Transverse colon (tissue), 4 donors: ENCODE measurements at regions not wholly inside any gene's neighbourhood (a gene's known extent, or its start where the extent isn't known, plus 50 kb on each side); places are given as distances from the start of the nearest gene placed in this dataset.

ENCODE experiments used
- DNase-seq: peaks from one replicate; pipeline ENCODE4 v3.0.0-alpha.2; 2019
- H3K27ac ChIP-seq, 4 donors: fragments of 200-600 bp; sonication (generic); 2 replicates each; pipeline ENCODE4 v1.5.1; 2016 to 2018; ENCODE audit warnings: inconsistent platforms in 4 of 4
- H3K27me3 ChIP-seq: fragments of 200-600 bp; sonication (generic); 2 replicates; pipeline ENCODE4 v1.5.1; 2017; ENCODE audit warnings: inconsistent platforms
- H3K36me3 ChIP-seq, 4 donors: fragments of 200-600 bp; sonication (generic); 2 replicates each; pipeline ENCODE4 v1.5.1; 2017 to 2019; ENCODE audit warnings: inconsistent platforms in 4 of 4
- H3K4me1 ChIP-seq, 4 donors: fragments of 200-600 bp; sonication (generic); 2 replicates each; pipeline ENCODE4 v1.5.1; 2017 to 2020; ENCODE audit warnings: inconsistent platforms in 4 of 4
- H3K4me3 ChIP-seq, 4 donors: fragments of 200-600 bp; sonication (generic); 1 replicate in 1 of 4; 2 replicates in 3 of 4; pipeline versions ENCODE4 v1.5.1 to v1.6.1; 2017 to 2019; ENCODE audit warnings: inconsistent platforms in 4 of 4
- H3K9me3 ChIP-seq, 2 donors: fragments of 200-600 bp; sonication (generic); 2 replicates each; pipeline ENCODE4 v1.5.1; 2017 to 2019; ENCODE audit warnings: inconsistent platforms in 2 of 2
- EP300 ChIP-seq: sonication (generic); formaldehyde crosslinking; IDR thresholded peaks from one replicate; pipeline ENCODE4 v1.6.1; 2017; ENCODE audit warnings: antibody characterized with exemption, low read depth
- POLR2A ChIP-seq: fragments of 450-650 bp; IDR thresholded peaks from one replicate; pipeline ENCODE4 v1.6.1; 2016; ENCODE audit warnings: antibody characterized with exemption, mild to moderate bottlenecking, moderate library complexity
- POLR2AphosphoS5 ChIP-seq, 3 donors: sonication (generic); formaldehyde crosslinking; IDR thresholded peaks; one replicate each; pipeline ENCODE4 v1.6.1; 2016; ENCODE audit warnings: antibody characterized with exemption in 3 of 3
- WGBS, 2 donors: methylation state at CpG; one replicate each; pipeline ENCODE4 v1.1.5; 2018; ENCODE audit warnings: low coverage in 1 of 2; 5-methylcytosine and 5-hydroxymethylcytosine counted together
- in situ Hi-C, 4 donors: fragments of 200-750 bp; cut with MboI; loops; one replicate each; pipeline versions ENCODE4 v1.15.0 to v1.15.1; 2017; ENCODE audit warnings: low sequenced_read_pairs in 3 of 4, low pct_ligation_motif_present in 1 of 4, low pct_unique_long_range_greater_than_20kb in 1 of 4
- intact Hi-C: fragments of 100-400 bp; cut with DNase I; formaldehyde crosslinking; loops from one replicate; pipeline ENCODE4 v1.15.1; 2023; ENCODE audit warnings: low total_unique reads
- TF ChIP-seq, protein P1 (sequence below), 5 experiments: fragments of 200-600 bp in 3 of 5; fragments of 450-650 bp in 2 of 5; sonication (generic) in 3 of 5; IDR thresholded peaks; 1 replicate in 2 of 5; 2 replicates in 3 of 5; pipeline ENCODE4 v1.5.1; 2016 to 2017; ENCODE audit warnings: antibody characterized with exemption in 5 of 5, inconsistent platforms in 3 of 5, mild to moderate bottlenecking in 2 of 5, moderate library complexity in 1 of 5

DNA sequence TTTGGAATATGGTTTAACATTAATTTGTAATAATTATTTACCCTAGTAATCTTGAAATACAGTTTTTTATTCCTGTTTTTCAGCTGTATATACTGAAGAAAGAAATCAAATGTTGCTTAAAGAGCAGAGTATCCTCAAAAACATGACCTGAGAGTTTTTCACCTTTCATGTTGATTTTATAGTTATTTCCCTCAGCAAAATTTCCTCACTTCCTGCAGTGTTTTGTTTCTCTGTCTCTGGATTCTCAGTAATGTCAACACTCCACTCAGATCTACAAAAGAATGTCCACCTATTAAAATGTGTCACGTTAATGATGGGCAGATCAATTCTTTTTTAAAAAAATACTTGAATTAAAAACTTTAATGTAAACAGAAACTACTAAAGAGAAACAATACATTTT lies 398.3 kb downstream of the ANXA1 start:
- H3K27ac ChIP-seq: no peak overlapping the region
- no peaks in the 10 kb centered on the region for H3K36me3 ChIP-seq
- no peaks in the 10 kb centered on the region for H3K4me1 ChIP-seq
- no peaks in the 10 kb centered on the region for H3K27me3 ChIP-seq
- DNase-seq: no peak
- in situ Hi-C loops (loop anchor here in 1 of 4 donors (25.0 kb wide), 1 partner anchor 88 kb away; no protein-coding TSS in a partner anchor), intact Hi-C loops (no loop called here)
- WGBS, 2 donors: 58 to 73% methylated on average over 1 of the region's 1 CpG
- no peak overlapping the region for H3K4me3 ChIP-seq
- no peaks in the 10 kb centered on the region for H3K9me3 ChIP-seq
- TF ChIP-seq EP300: no peak
- TF ChIP-seq, protein P1, sequence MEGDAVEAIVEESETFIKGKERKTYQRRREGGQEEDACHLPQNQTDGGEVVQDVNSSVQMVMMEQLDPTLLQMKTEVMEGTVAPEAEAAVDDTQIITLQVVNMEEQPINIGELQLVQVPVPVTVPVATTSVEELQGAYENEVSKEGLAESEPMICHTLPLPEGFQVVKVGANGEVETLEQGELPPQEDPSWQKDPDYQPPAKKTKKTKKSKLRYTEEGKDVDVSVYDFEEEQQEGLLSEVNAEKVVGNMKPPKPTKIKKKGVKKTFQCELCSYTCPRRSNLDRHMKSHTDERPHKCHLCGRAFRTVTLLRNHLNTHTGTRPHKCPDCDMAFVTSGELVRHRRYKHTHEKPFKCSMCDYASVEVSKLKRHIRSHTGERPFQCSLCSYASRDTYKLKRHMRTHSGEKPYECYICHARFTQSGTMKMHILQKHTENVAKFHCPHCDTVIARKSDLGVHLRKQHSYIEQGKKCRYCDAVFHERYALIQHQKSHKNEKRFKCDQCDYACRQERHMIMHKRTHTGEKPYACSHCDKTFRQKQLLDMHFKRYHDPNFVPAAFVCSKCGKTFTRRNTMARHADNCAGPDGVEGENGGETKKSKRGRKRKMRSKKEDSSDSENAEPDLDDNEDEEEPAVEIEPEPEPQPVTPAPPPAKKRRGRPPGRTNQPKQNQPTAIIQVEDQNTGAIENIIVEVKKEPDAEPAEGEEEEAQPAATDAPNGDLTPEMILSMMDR (IDR thresholded peaks at IDR 0.05): no peak
- no peak for TF ChIP-seq POLR2AphosphoS5 (IDR thresholded peaks at IDR 0.05)
- TF ChIP-seq POLR2A: no peak

DNA sequence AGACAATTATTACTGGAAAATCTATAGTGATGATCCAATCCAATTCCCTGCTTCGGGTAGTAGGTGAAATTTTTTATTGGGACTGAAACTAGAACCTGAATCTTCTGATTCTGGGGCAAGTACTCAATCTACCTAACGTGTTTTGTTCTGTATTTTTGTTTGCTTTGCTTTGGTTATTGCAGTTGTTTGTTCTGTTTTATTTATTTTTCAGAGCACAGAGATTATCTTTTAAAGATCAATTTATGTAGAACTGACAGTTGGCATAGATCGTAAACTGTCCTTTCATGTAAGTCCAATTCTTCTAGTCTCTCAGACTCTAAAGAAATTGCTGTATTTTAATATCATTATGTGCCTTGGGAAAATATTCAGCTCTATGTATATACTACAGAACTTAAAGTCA lies 401.6 kb downstream of the ANXA1 start:
- TF ChIP-seq, protein P1 (IDR thresholded peaks at IDR 0.05): no peak
- TF ChIP-seq POLR2AphosphoS5 (IDR thresholded peaks at IDR 0.05): no peak
- no peak for TF ChIP-seq EP300
- no peak for TF ChIP-seq POLR2A
- intact Hi-C loops (loop anchor here (2.0 kb wide), 1 partner anchor 34 kb away; no protein-coding TSS in a partner anchor), in situ Hi-C loops (loop anchor here in 1 of 4 donors (25.0 kb wide), 1 partner anchor 91 kb away; no protein-coding TSS in a partner anchor)
- H3K36me3 ChIP-seq: no peaks in the 10 kb centered on the region
- no peak overlapping the region for H3K27ac ChIP-seq
- no peaks in the 10 kb centered on the region for H3K9me3 ChIP-seq
- H3K27me3 ChIP-seq: no peaks in the 10 kb centered on the region
- H3K4me3 ChIP-seq: no peak overlapping the region
- no peaks in the 10 kb centered on the region for H3K4me1 ChIP-seq
- no peak for DNase-seq
- 24 to 31% methylated on average over 3 of the region's 3 CpGs for WGBS, 2 donors

DNA sequence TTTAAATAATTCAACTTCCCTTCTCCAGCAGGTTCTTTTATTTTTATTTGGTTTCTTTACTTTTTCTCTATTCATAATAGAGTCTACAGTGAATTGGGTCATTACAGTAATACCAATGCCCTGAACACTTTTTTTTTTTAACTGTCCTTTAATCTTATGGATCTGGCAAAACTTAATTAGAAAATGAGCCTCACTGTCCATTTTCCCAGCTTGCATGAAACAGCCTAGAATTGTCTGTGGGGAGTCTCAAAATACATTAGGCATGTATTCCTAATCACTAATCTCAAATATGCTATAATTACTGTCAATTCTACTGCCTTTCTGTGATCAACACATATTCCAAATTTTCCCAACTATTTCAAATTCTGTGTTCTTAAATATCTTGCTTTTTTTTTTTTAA lies 406.8 kb downstream of the ANXA1 start:
- Histone ChIP-seq H3K4me1 (no peaks in the 10 kb centered on the region), H3K27ac (no peak overlapping the region), H3K9me3 (no peaks in the 10 kb centered on the region), H3K36me3 (no peaks in the 10 kb centered on the region), H3K27me3 (no peaks in the 10 kb centered on the region), H3K4me3 (no peak overlapping the region)
- in situ Hi-C loops (loop anchor here in 1 of 4 donors (25.0 kb wide), 1 partner anchor 96 kb away; no protein-coding TSS in a partner anchor), intact Hi-C loops (no loop called here)
- TF ChIP-seq EP300 (no peak), POLR2AphosphoS5 (IDR thresholded peaks at IDR 0.05) (no peak), POLR2A (no peak)
- TF ChIP-seq, protein P1 (IDR thresholded peaks at IDR 0.05): no peak
- no peak for DNase-seq

DNA sequence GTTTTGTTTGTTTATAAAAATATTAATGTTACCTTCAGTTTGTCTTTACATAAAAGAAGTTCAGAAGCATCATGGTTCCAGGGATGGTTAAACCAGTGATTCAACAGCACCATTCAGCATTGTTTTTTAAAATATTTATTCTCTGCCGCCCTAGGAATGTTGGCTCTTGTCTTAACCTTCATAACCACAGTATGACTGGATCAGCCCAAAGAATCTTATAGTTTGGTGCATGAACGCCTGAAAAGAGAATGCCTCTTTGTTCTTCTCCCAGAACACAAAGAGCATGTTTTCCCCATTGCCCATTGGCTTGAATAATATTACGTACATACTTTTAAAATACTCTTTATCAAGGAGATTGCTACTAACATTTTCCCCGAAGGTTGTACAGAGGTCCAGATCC lies 413.4 kb downstream of the ANXA1 start:
- no peaks in the 10 kb centered on the region for H3K36me3 ChIP-seq
- WGBS, 2 donors: 75 to 84% methylated on average over 4 of the region's 4 CpGs
- DNase-seq: no peak
- in situ Hi-C loops: loop anchor here in 1 of 4 donors (25.0 kb wide), 1 partner anchor 103 kb away; no protein-coding TSS in a partner anchor
- TF ChIP-seq POLR2AphosphoS5 (IDR thresholded peaks at IDR 0.05): no peak
- TF ChIP-seq EP300: no peak
- no peak for TF ChIP-seq POLR2A
- TF ChIP-seq, protein P1 (IDR thresholded peaks at IDR 0.05): no peak
- no peaks in the 10 kb centered on the region for H3K4me1 ChIP-seq
- no peak overlapping the region for H3K27ac ChIP-seq
- H3K9me3 ChIP-seq: no peaks in the 10 kb centered on the region
- H3K4me3 ChIP-seq: no peak overlapping the region
- intact Hi-C loops: no loop called here
- H3K27me3 ChIP-seq: no peaks in the 10 kb centered on the region
